Endothelial cell of umbilical vein (primary cell): ENCODE measurements at regions not wholly inside any gene's neighbourhood (a gene's known extent, or its start where the extent isn't known, plus 50 kb on each side); places are given as distances from the start of the nearest gene placed in this dataset.

Experiments
- BruUV-seq: library from RNA; stranded (reverse); fragments of 400-500 nt; replicated peaks from 2 replicates; lab custom pipeline; 2021; lab: Mats Ljungman, UMichigan
- CTCF ChIA-PET: fragments of 300-600, 350-600 bp; sonication (Branson Sonifier 250); formaldehyde crosslinking; loops from one replicate; lab custom pipeline; 2021; ENCODE audit warnings: antibody characterized with exemption, inconsistent platforms; lab: Charles Lee
- POLR2A ChIA-PET: fragments of 300-600, 350-600 bp; sonication (Branson Sonifier 250); formaldehyde crosslinking; loops from one replicate; lab custom pipeline; 2021; ENCODE audit warnings: antibody characterized with exemption, inconsistent platforms; lab: Charles Lee
- DNase-seq: peaks from one replicate; pipeline ENCODE4 v3.0.0-alpha.2; 2011; ENCODE audit warnings: low read depth, low spot score
- FAIRE-seq: peaks from 2 replicates; lab custom pipeline; 2011; peaks lifted over from hg19 to GRCh38; lab: Jason Lieb, UNC
- H2AFZ ChIP-seq: 2 replicates; pipeline ENCODE4 v1.6.0; 2012; ENCODE audit warnings: low read depth, low read length, control low read depth, inconsistent platforms
- H3K27ac ChIP-seq: 2 replicates; pipeline ENCODE4 v1.5.1; 2011; ENCODE audit warnings: low read depth, mild to moderate bottlenecking, control low read depth, low read length, moderate library complexity; ENCODE audit not compliant: insufficient read depth
- H3K27me3 ChIP-seq, 2 experiments: 2 replicates each; pipeline versions ENCODE4 v1.6.0 to v1.6.1; 2011; ENCODE audit warnings: low read length in 2 of 2, mixed read lengths in 1 of 2; ENCODE audit not compliant: control insufficient read depth in 2 of 2, insufficient read depth in 2 of 2
- H3K36me3 ChIP-seq, 2 experiments: 2 replicates in 1 of 2; 3 replicates in 1 of 2; pipeline ENCODE4 v1.5.1; 2011; ENCODE audit warnings: low read length in 2 of 2, mild to moderate bottlenecking in 1 of 2, moderate library complexity in 1 of 2; ENCODE audit not compliant: control insufficient read depth in 2 of 2, insufficient read depth in 2 of 2; ENCODE audit errors: extremely low read depth in 1 of 2
- H3K4me1 ChIP-seq: 3 replicates; pipeline ENCODE4 v1.5.1; 2011; ENCODE audit warnings: mild to moderate bottlenecking, low read length; ENCODE audit not compliant: control insufficient read depth, insufficient read depth; ENCODE audit errors: extremely low read depth
- H3K4me2 ChIP-seq: 2 replicates; pipeline ENCODE4 v1.6.1; 2011; ENCODE audit warnings: low read length, control low read depth, mixed read lengths; ENCODE audit not compliant: insufficient read depth
- H3K4me3 ChIP-seq, 3 experiments: fragments of 200-600 bp in 1 of 3; sonication (generic), shearing (Covaris generic) in 1 of 3; replicated peaks in 1 of 3; 2 replicates each; pipeline ENCODE4 v1.5.1; 2011 to 2016; ENCODE audit warnings: control low read depth in 3 of 3, low read length in 3 of 3, mild to moderate bottlenecking in 2 of 3, inconsistent platforms in 1 of 3, low read depth in 1 of 3, moderate library complexity in 1 of 3; ENCODE audit not compliant: insufficient read depth in 1 of 3
- H3K79me2 ChIP-seq: 2 replicates; pipeline ENCODE4 v1.6.0; 2012; ENCODE audit warnings: low read length, inconsistent platforms; ENCODE audit not compliant: control insufficient read depth, insufficient read depth
- H3K9ac ChIP-seq: replicated peaks from 2 replicates; pipeline ENCODE3; 2011; ENCODE audit warnings: low read length, control low read depth; ENCODE audit not compliant: insufficient read depth; ENCODE audit errors: extremely low read depth
- H3K9me1 ChIP-seq: replicated peaks from 3 replicates; pipeline ENCODE4 v1.6.0; 2011; ENCODE audit warnings: mild to moderate bottlenecking, low read length; ENCODE audit not compliant: control insufficient read depth, insufficient read depth; ENCODE audit errors: extremely low read depth
- H3K9me3 ChIP-seq: replicated peaks from 2 replicates; pipeline ENCODE4 v1.5.1; 2012; ENCODE audit warnings: low read length, inconsistent platforms; ENCODE audit not compliant: control insufficient read depth, insufficient read depth
- H4K20me1 ChIP-seq: replicated peaks from 2 replicates; pipeline ENCODE3; 2011; ENCODE audit warnings: mild to moderate bottlenecking, low read length; ENCODE audit not compliant: control insufficient read depth, insufficient read depth; ENCODE audit errors: extremely low read depth
- CTCF ChIP-seq, 2 donors: IDR thresholded peaks; 1 replicate in 1 of 2; 2 replicates in 1 of 2; pipeline ENCODE4 v1.5.1; 2011; ENCODE audit warnings: low read length in 2 of 2, mild to moderate bottlenecking in 2 of 2, moderate library complexity in 2 of 2, control low read depth in 1 of 2, inconsistent platforms in 1 of 2, low read depth in 1 of 2; ENCODE audit not compliant: insufficient read depth in 1 of 2; ENCODE audit errors: extremely low read depth in 1 of 2
- POLR2AphosphoS5 ChIP-seq: IDR thresholded peaks from 2 replicates; pipeline ENCODE4 v1.6.1; 2012; ENCODE audit warnings: low read depth, mild to moderate bottlenecking, control low read depth, low read length, moderate library complexity; ENCODE audit not compliant: insufficient read depth
- dilution Hi-C: fragments of 300-500 bp; cut with MboI; formaldehyde crosslinking; loops from one replicate; pipeline ENCODE4 v1.15.0; 2019; ENCODE audit warnings: low sequenced_read_pairs; ENCODE audit not compliant: extremely low pct_ligation_motif_present
- intact Hi-C: fragments of 100-400 bp; cut with micrococcal nuclease; formaldehyde crosslinking; loops from one replicate; pipeline ENCODE4 v1.10.0; 2022

- CTCF ChIA-PET = interaction anchor here (0.8 to 2.1 kb wide), 18 partner anchors 9 to 367 kb away, joined by 3 to 18 read pairs (median 4); partner anchors contain the start of gene CUL1
- H3K36me3 ChIP-seq = no peaks in the 10 kb centered on the region
- H3K9me3 ChIP-seq = no peaks in the 10 kb centered on the region
- DNase-seq (peak; percentile 72), FAIRE-seq (no peak)
- peak overlapping the region; percentile 100 for H3K4me2 ChIP-seq
- no peaks in the 10 kb centered on the region for H4K20me1 ChIP-seq
- dilution Hi-C loops = no loop called here
- peak overlapping the region; percentile 85 to 98 (median 88) for H3K4me3 ChIP-seq
- no peaks in the 10 kb centered on the region for H3K9me1 ChIP-seq
- H3K27me3 ChIP-seq = no peaks in the 10 kb centered on the region
- peak overlapping the region; percentile 91 for H3K27ac ChIP-seq
- no peaks in the 10 kb centered on the region for H3K79me2 ChIP-seq
- H3K4me1 ChIP-seq = peaks cover 13% of the 10 kb centered on the region
- TF ChIP-seq CTCF (IDR thresholded peaks at IDR 0.05; ENCODE audit: extremely low read depth in 1 of 2, insufficient read depth in 1 of 2, low read depth in 1 of 2, low read length in 2 of 2) (peak; percentile 27 to 55), POLR2AphosphoS5 (no peak)
- peak overlapping the region; percentile 87 for H3K9ac ChIP-seq
- POLR2A ChIA-PET = interaction anchor here (1.1 kb wide), 1 partner anchor 243 kb away, joined by 3 read pairs; the partner anchor contains the start of gene CUL1
- BruUV-seq = no TSS peak
- intact Hi-C loops = loop anchor here (1.0 to 5.0 kb wide), 7 partner anchors 22 to 364 kb away; partner anchors contain the start of genes CUL1, EZH2 and ZNF786
- peak overlapping the region; percentile 94 for H2AFZ ChIP-seq
These were observed 57.6 kb upstream of the EZH2 start for GRCh38 chr7:148941598-148942275.
